ENCODE measurements at regions not wholly inside any gene's neighbourhood (a gene's known extent, or its start where the extent isn't known, plus 50 kb on each side); places are given as distances from the start of the nearest gene placed in this dataset.

DNA sequence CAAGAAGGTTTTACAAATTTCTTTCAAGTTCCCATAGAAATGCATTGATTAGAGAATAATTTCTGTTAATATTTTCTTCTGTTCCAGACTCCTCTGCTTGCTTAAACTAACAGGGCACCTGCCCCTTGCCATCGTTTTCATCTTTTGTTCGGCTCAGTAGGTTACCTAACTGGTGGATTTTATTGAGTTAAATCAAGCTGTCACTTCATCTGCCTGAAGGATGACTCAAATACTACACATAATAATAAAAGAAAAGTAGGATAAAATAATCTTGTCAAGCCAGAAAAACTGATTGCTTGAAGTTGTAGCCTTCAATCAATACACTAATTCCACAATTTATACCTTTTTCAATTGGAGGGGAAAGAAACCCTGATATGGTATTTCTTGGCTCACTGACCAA, 234.0 kb downstream of the NR4A2 start:
- intact Hi-C loops (cut with micrococcal nuclease) = no loop called here

DNA sequence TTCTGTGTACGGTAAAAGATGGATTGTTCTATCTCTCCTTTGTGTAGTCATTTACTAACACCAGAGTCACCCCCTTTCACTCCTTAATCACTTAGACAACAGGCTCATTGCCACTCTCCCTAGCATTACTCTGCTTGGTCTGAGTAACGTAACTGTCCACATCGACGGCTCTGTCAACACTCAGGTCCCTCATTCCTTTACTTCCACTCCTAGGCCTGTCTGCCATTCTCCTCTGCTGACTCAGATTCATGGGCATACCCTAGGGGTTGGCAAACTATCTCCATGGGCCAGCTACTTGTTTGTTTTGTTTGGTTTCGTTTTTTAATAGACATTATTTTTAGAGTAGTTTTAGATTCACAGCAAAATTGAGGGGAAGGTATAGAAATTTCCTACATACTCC, 243.9 kb downstream of the NR4A2 start:
- intact Hi-C loops (cut with micrococcal nuclease) = no loop called here

DNA sequence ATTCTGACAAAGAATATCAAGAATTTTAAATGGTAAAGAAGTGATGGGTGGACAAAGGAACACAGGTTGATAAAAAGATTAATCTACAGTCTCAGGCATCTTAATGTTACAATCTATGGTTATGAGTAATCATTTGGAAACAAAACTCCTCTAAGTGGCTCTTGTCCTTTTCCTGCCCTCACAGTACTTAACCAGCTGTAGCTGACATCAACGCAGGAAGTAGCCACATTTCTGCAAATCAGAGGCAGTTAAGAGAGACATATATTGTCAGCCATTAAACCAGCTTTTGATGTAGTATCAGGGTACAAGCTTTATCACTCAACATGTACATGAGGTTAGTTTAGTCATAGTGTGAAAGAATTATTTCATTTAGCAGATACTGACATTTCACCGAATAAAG, 244.6 kb downstream of the NR4A2 start:
- intact Hi-C loops (cut with micrococcal nuclease) = no loop called here

DNA sequence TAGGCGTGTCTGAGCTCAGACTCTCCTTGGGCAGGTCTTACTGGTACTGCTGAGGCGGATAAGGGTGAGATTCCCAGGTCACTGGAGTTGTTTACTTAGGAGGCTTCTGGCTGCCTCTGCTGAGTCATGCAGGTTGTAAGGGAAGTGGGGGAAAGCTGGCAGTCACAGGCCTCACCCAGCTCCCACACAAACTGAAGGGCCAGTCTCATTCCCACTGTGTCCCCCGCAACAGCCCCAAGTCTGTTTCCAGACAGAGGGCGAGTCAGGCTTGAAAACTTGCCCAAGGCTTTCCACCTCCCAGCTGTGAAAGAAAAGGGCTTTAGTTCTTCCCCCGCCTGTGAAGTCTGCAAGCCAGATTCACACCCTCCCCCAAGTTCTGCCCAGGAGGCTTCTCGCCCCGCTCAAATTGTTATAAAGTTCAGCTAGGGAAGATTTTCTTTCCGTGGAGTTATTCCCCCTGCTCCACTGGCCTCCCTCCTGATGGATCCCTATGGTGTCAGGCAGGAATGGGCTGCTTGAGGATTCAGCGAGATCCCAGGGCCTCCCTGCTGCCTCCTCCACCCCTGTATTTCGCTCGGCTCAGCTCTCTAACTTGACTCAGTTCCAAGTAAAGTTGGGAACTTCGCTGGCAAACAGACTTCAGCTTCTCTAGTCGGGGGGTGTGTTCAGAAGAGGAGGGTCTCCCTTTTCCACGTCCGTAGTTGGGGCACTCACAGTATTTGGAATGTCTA, 248.6 kb downstream of the NR4A2 start:
- intact Hi-C loops (cut with micrococcal nuclease) = no loop called here

DNA sequence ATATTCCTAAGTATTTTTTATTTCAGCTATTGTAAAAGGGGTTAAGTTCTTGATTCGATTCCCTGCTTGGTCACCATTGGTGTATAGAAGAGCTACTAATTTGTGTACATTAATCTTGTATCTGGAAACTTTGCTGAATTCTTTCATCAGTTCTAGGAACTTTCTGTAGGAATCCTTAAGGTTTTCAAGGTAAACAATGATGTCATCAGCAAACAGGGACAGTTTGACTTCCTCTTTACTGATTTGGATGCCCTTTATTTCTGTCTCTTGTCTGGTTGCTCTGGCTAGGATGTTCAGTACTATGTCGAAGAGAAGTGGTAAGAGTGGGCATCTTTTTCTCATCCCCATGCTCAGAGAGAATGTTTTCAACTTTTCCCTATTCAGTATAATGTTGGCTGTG, 252.7 kb downstream of the NR4A2 start:
- intact Hi-C loops (cut with micrococcal nuclease) = no loop called here

DNA sequence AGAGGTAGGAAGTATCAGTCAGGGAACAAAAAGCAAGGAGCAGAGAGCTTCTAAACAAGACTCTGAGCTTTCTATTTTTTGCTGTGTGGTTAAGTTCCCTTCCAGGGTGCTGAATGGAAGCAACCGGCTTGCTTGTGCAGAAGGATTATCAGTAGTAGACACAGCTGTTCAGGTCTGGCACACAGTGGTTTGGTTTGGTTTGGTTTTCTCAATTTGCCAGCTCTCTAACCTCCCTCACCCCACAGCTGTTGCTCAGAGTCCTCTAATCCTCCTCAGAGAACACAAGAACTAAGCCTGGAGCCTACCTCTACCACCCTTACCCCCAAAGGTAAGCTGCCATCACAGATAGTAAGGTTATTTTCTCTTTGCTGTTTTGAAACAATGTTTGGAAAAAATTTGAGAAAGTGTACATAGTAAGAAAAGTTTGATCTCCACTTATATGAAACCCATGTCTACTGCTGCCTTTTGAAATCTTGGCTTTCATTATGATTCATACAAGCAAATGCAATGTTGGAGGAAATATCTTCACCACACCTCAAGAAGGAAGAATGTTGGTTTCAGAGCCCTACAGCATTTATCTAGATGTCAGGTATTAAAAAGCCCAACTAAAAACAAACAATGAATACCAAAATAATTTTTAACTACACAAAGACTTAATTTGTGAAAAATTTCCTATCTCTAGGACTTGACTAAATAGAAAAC, 255.3 kb downstream of the NR4A2 start:
- intact Hi-C loops (cut with micrococcal nuclease) = no loop called here

DNA sequence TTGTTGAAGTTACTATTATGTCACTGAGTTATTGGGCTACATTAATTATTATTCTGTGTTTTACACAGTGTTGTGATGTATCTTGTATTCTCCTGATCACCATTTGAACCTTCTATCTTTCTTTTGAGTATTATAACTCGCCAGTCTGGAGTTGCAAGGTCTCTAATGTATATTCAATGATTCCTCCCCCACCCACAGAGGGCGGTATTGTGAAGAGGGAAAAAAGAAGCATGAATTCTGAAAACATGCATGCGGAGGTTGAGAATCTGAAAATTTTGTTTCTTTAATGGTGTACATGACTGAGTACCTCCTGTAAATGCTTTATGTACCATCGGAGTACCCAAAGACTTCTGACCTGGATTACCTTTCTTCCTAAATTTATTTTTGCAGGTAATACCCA, 266.6 kb downstream of the NR4A2 start:
- intact Hi-C loops (cut with micrococcal nuclease) = loop anchor here (1.0 to 5.0 kb wide), 2 partner anchors 523 to 826 kb away; no protein-coding TSS in a partner anchor

DNA sequence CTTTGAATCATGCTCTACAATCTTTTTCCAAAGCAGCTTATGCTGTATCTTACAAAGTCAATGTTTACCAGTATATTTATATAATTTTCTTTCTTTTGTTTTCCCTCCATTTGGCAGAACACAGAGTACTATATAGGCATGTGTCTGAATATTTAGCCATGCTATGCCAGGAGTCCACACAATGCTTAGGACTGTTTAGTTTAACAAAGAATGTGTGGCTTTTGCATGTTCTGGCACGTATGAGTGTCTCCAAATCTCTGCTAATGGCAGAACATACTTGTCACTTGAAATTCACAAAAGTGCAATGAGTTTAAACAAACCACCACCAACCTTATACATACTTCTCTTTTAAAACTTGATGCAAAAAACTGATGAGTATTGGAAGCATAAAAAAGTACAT, 268.0 kb downstream of the NR4A2 start:
- intact Hi-C loops (cut with micrococcal nuclease) = no loop called here

DNA sequence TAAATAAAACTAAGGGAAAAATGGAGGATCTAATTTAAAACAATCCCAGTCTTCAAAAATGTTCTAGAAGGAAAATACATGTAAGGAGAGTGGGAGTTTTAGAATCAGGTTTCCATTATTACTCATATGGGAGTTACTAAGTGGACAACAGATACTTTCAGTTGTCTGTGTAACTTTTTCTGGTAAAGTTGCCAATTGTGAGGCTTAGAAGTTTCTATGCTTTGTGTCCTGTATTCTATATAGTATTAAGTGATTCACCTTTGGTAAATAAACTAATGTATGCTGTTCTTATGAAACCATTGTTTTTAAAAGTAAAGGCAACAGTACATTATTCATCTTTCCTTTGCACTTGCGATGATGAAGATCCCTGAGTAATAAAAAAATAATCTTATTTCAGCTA, 274.9 kb downstream of the NR4A2 start:
- intact Hi-C loops (cut with micrococcal nuclease) = no loop called here

DNA sequence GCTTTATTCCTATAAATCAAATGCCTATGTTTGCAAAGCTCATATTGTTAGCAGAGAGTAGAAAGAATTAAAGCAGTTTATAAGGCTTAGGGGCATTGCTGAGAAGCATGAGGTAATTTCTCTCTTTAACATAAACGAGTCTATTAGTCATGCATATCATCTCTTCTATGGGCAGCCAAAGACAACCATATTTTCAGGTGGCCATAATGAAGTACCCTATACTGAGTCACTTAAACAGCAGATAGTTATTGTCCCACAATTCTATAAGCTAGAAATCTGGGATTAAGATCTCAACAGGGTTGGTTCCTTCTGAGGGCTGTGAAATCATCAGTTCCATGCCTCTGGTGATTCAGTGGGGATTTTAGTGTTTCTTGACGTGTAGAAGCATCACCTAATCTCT, 277.5 kb downstream of the NR4A2 start:
- intact Hi-C loops (cut with micrococcal nuclease) = no loop called here

DNA sequence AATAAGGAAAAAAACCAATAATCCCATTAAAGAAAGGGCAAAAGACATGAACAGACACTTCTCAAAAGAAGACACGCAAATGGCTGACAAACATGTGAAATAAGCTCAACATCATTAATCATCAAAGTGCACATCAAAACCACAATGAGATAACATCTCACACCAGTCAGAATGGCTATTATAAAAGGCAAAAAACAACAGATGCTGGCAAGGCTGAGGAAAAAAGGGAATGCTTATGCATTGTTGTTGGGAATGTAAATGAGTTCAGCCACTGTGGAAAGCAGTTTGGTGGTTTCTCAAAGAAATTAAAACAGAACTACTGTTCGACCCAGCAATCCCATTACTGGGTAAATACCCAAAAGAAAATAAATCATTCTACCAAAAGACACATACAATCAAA, 285.6 kb downstream of the NR4A2 start:
- intact Hi-C loops (cut with micrococcal nuclease) = no loop called here

DNA sequence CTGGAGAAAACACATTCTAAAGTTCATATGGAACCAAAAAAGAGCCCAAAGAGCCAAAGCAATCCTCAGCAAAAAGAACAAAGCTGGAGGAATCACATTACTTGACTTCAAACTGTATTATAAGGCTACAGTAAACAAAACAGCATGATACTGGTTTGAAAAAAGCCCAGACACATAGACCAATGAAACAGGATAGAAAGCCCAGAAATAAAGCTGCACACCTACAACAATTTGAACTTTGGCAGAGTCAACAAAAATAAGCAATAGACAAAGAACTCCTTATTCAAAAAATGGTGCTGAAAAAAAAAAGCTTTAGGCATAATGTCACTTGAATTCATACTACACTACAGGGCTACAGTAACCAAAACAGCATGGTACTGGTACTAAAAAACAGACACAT, 289.6 kb downstream of the NR4A2 start:
- intact Hi-C loops (cut with micrococcal nuclease) = no loop called here

DNA sequence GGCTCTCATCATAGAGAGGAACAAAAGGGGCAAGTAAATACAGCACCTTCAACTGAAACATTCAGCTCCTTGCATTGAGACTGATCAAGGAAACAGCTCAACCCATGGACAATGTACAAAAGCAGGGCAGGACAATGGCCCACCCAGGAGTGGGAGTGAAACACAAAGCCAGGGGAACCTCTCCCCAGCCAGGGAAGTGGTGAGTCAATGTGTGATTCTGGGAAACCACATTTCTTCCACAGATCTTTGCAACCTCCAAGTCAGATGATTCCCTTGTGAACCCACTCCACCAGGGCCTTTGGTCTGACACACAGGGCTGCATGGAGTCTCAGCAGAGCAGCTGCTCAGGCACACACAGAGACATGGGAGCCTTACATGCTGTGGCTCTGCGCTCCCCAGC, 294.5 kb downstream of the NR4A2 start:
- intact Hi-C loops (cut with micrococcal nuclease) = no loop called here

DNA sequence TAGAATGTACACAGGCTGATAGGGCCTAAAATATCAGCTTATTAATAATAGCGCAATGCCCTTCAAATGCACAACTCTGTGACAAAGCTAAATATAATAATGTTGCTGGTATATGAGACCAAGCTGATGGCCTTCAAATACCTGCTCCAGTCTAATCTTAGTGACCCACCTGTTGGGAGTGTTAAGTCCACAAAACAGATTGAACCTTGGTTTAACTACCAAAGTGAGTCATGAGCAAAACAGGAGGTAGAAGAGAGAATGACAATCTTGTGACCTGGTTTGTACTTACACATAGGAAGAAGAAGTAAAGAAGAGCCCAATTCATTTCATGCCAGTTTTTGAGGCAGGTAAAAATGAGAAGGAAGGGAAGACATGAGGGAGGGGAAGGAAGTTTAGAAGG, 295.0 kb downstream of the NR4A2 start:
- intact Hi-C loops (cut with micrococcal nuclease) = no loop called here

DNA sequence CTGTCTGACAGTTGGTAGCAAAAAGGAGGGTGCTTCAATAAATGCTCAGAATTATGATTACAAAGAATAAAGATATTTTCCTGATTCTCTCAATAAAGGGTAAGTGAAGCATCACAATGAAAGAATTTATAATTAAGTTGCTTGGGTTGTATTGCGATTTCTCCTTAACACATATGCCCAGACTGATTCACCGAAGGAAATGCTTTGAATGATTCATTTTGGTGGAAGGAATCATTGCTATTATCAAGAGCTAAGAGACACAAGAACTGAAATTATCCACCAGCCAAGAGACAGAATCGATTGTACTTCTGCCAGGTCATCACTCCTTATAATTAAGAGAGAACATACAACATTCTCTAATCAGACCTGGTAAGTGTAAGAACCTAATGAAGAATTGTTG, 301.4 kb downstream of the NR4A2 start:
- intact Hi-C loops (cut with micrococcal nuclease) = no loop called here

DNA sequence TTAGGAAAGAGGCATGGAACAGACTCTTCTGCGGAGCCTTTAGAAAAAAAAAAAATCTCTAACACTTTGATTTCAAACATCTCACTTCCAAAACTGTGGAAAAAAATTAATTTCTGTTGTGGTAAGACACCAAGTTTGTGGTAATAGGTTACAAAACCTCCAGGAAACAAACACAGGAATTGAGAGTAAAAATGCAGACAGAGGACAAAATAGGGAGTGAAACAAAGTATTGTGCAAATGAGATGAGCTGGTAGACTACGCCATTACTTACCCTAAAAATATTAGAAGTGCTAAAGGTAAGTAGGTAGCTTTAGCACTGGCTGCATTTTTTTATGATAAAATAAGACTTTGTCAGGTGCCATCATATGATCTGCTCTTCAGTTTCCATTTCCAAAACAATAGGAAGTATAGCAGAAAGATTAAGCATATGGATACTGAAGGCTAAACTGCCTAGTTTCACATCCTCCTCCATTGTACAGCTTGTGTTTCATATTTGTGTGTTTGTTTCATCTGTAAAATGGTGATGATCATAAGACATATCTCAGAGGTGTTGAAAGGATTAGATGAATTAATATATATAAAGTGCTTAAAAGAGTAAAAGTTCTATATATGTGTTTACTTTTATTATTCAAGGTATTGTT, 309.2 kb downstream of the NR4A2 start:
- intact Hi-C loops (cut with micrococcal nuclease) = no loop called here

DNA sequence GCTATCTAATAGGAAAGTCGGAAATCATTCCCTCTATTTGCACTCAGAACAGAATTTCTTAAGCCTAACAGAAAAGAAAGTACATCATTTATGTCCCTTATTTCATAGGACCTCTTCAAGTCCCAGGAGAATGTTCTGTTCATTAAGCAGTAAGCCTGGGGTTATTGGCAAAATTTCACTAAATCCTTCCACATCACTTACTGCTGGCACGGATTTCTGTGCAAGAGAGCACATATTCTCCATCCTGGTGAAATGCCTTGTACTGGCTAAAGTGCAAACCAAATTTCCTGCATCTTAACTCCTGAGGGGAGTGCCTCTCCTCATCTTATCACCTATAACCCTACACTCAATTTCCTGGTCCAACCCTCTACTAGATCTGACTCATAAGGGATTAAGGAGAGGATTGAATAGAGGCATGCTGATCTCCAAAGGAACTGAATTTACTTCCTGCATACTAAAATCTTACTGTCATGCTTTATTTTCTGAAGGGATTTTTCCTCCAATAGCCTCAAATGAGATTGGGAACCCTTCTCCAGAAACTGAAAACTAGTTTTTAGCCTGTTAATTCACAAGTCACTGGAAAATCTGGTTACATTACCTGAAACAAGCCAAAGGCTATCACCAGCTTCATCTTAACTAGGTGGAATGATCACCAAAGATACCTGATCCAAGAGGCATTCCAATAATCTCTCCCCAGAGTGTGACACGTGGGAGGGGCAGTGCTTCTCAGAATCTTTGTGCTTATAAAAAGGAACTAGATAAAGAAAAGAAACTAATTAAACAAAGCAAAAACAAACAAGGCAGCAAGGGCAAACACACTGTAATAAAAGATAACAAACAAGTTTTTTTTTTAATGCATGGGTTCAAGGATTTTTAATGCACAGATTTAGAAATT, 311.1 kb downstream of the NR4A2 start:
- intact Hi-C loops (cut with micrococcal nuclease) = no loop called here

DNA sequence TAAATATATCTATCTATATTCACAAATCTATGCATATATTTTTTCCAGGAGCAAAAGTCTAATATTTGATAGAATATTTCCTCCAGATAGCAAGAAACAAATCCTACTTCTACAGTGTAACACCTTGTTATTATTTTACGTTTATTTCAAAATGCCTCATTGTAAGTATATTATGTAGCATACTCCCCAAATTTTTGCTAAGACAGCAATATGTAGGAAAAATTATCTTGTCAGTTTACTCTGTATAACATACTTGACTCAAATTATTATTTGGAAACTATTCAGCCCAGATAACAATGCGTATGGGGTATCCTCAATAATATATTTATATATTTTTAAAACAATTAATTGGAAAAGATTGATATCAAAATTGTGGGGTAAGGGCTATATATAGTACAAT, 313.2 kb downstream of the NR4A2 start:
- intact Hi-C loops (cut with micrococcal nuclease) = no loop called here

DNA sequence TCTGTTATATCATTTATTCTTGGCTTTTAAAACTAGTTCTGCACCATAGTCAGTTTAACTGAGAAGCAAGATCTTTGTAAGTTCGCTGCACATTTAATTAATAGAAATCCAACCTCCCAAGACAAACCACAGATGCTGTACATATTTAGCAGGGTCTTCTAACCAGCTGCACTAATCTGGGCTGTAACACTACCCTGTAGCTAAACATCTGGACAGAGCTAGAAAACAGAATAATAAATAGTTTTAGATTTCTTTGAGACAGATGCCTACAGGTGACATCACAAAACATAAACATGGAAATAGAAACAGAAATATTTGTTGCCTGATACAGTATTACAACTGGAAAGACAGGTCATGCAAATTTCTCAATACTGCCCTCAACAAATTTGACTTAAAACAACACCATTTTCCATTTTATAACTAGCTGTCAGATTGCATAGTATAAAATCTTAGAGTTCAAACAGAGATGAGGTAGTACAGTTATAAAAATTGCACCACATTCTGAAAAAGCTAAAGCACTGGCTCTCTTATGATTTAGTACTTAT, 315.1 kb downstream of the NR4A2 start:
- intact Hi-C loops (cut with micrococcal nuclease) = no loop called here

DNA sequence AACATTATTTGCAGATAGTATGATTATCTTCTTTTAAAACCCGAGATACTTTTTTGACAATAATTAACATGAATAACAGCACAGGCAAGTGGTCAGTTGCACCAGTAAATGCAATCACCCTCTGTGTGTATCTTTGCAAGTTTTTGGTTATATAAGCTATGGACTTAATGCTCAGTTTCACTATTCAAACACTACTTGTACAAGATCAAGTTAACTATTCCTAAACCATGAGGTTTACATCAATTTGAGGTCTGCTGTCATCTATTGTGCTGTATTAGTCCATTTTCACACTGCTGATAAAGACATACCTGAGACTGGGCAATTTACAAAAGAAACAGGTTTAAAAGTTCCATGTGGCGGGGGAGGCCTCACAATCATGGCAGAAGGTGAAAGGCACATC, 323.2 kb downstream of the NR4A2 start:
- intact Hi-C loops (cut with micrococcal nuclease) = no loop called here
